PC-3 (cell line): ENCODE measurements at regions not wholly inside any gene's neighbourhood (a gene's known extent, or its start where the extent isn't known, plus 50 kb on each side); places are given as distances from the start of the nearest gene placed in this dataset.

Source experiments
- ATAC-seq: fragments of 200-7000 bp; cut with Tn5 transposase; 2 replicates; pipeline ENCODE4 v1.9.1; 2020; ENCODE audit warnings: mild to moderate bottlenecking, moderate library complexity
- BruUV-seq: library from RNA; stranded (reverse); fragments of 400-500 nt; replicated peaks from 2 replicates; lab custom pipeline; 2021; lab: Mats Ljungman, UMichigan
- CTCF ChIA-PET: fragments of 300-600 bp; sonication (Branson Sonifier 250); formaldehyde crosslinking; loops from one replicate; lab custom pipeline; 2022; ENCODE audit warnings: antibody characterized with exemption; lab: Charles Lee
- POLR2A ChIA-PET: fragments of 300-600 bp; sonication (Branson Sonifier 250); formaldehyde crosslinking; loops from one replicate; lab custom pipeline; 2022; ENCODE audit warnings: antibody characterized with exemption; ENCODE audit not compliant: unreplicated experiment; lab: Charles Lee
- DNase-seq: peaks from one replicate; pipeline ENCODE4 v3.0.0-alpha.2; 2015
- H2AFZ ChIP-seq: fragments of 300-600 bp; sonication (generic); 2 replicates; pipeline ENCODE4 v1.6.0; 2016; ENCODE audit warnings: antibody characterized with exemption, low read length
- H3F3A ChIP-seq: fragments of 300-600 bp; sonication (generic); one replicate; pipeline ENCODE4 v1.6.0; 2017; ENCODE audit warnings: antibody characterized with exemption, low read length, control low read depth, mild to moderate bottlenecking; ENCODE audit not compliant: unreplicated experiment
- H3K27ac ChIP-seq: fragments of 300-600 bp; sonication (generic); 2 replicates; pipeline ENCODE4 v1.5.1; 2016; ENCODE audit warnings: mild to moderate bottlenecking, low read length
- H3K27me3 ChIP-seq: fragments of 300-600 bp; sonication (generic); 2 replicates; pipeline ENCODE4 v1.6.1; 2016; ENCODE audit warnings: low read length, mixed read lengths
- H3K36me3 ChIP-seq: fragments of 300-600 bp; sonication (generic); 2 replicates; pipeline ENCODE4 v1.6.1; 2016; ENCODE audit warnings: low read depth, mixed run types, low read length, mixed read lengths
- H3K4me1 ChIP-seq: fragments of 300-600 bp; sonication (generic); 2 replicates; pipeline ENCODE4 v1.5.1; 2016; ENCODE audit warnings: low read length; ENCODE audit not compliant: insufficient read depth
- H3K4me2 ChIP-seq: fragments of 300-600 bp; sonication (generic); 2 replicates; pipeline ENCODE4 v1.6.0; 2016; ENCODE audit warnings: low read length
- H3K4me3 ChIP-seq: fragments of 300-600 bp; sonication (generic); 2 replicates; pipeline ENCODE4 v1.5.1; 2016; ENCODE audit warnings: mild to moderate bottlenecking, low read length, mixed read lengths
- H3K79me2 ChIP-seq: fragments of 300-600 bp; sonication (generic); 2 replicates; pipeline ENCODE4 v1.6.1; 2017; ENCODE audit warnings: low read length, mixed read lengths
- H3K9ac ChIP-seq: fragments of 300-600 bp; sonication (generic); 2 replicates; pipeline ENCODE4 v1.6.0; 2016; ENCODE audit warnings: mild to moderate bottlenecking, low read length
- H3K9me2 ChIP-seq: fragments of 300-600 bp; sonication (generic); replicated peaks from 2 replicates; pipeline ENCODE4 v1.6.1; 2016; ENCODE audit warnings: mixed run types, low read length, mixed read lengths
- H3K9me3 ChIP-seq: fragments of 300-600 bp; sonication (generic); 2 replicates; pipeline ENCODE4 v1.6.1; 2016; ENCODE audit warnings: low read length, mixed read lengths
- H4K20me1 ChIP-seq: fragments of 300-600 bp; sonication (generic); 2 replicates; pipeline ENCODE4 v1.6.1; 2016; ENCODE audit warnings: low read length, mixed read lengths
- CTCF ChIP-seq: fragments of 300-600 bp; sonication (generic); conservative IDR thresholded peaks from 2 replicates; pipeline ENCODE4 v1.5.1; 2017; ENCODE audit warnings: antibody characterized with exemption, low read depth, mild to moderate bottlenecking, low read length
- EZH2 ChIP-seq: fragments of 300-600 bp; sonication (generic); IDR thresholded peaks from one replicate; pipeline ENCODE4 v1.6.1; 2017; ENCODE audit warnings: antibody characterized with exemption, mild to moderate bottlenecking, low read length; ENCODE audit not compliant: unreplicated experiment
- EZH2phosphoT487 ChIP-seq: fragments of 300-600 bp; sonication (generic); IDR thresholded peaks from 2 replicates; pipeline ENCODE4 v1.6.1; 2018; ENCODE audit warnings: mild to moderate bottlenecking, antibody characterized with exemption, low read length, borderline replicate concordance
- intact Hi-C: fragments of 100-400 bp; cut with micrococcal nuclease; formaldehyde crosslinking; loops from 2 replicates; pipeline ENCODE4 v1.9.0; 2023

GRCh38 chr10:28975891-28976531 lies 298.7 kb downstream of the BAMBI start:
- Histone ChIP-seq H3K27ac (no peak overlapping the region), H3K4me3 (no peak overlapping the region), H3K9me2 (no peaks in the 10 kb centered on the region), H3K79me2 (no peaks in the 10 kb centered on the region), H3F3A (no peaks in the 10 kb centered on the region), H3K9ac (no peak overlapping the region), H3K4me2 (no peak overlapping the region), H2AFZ (no peak overlapping the region), H3K4me1 (no peaks in the 10 kb centered on the region), H3K27me3 (no peaks in the 10 kb centered on the region), H4K20me1 (no peaks in the 10 kb centered on the region), H3K36me3 (no peaks in the 10 kb centered on the region), H3K9me3 (no peaks in the 10 kb centered on the region)
- intact Hi-C loops = no loop called here
- no peak for DNase-seq
- no peak for TF ChIP-seq EZH2phosphoT487
- ChIA-PET POLR2A (no interaction called here), CTCF (no interaction called here)
- no peak for ATAC-seq
- no TSS peak for BruUV-seq

- ChIA-PET POLR2A (no interaction called here), CTCF (no interaction called here)
- no peaks in the 10 kb centered on the region for H3K27me3 ChIP-seq
- H3K4me2 ChIP-seq = no peak overlapping the region
- no peaks in the 10 kb centered on the region for H3K36me3 ChIP-seq
- no TSS peak for BruUV-seq
- ATAC-seq = no peak
- no peak overlapping the region for H2AFZ ChIP-seq
- no peaks in the 10 kb centered on the region for H3K4me1 ChIP-seq
- no peaks in the 10 kb centered on the region for H3F3A ChIP-seq
- H3K9me3 ChIP-seq = no peaks in the 10 kb centered on the region
- intact Hi-C loops = no loop called here
- no peak for DNase-seq
- H4K20me1 ChIP-seq = no peaks in the 10 kb centered on the region
- TF ChIP-seq CTCF (no peak), EZH2 (no peak), EZH2phosphoT487 (no peak)
- no peaks in the 10 kb centered on the region for H3K79me2 ChIP-seq
- H3K27ac ChIP-seq = no peak overlapping the region
- H3K9me2 ChIP-seq = no peaks in the 10 kb centered on the region
- no peak overlapping the region for H3K9ac ChIP-seq
- H3K4me3 ChIP-seq = no peak overlapping the region
Observed at GRCh38 chr10:28977518-28977917, 300.2 kb downstream of the BAMBI start.

GRCh38 chr10:28980264-28980663 lies 302.9 kb downstream of the BAMBI start:
- H3K9ac ChIP-seq = no peak overlapping the region

More at GRCh38 chr10:28980264-28980663, 302.9 kb downstream of the BAMBI start:
- no TSS peak for BruUV-seq
- no peak for TF ChIP-seq EZH2
- TF ChIP-seq CTCF = no peak
- TF ChIP-seq EZH2phosphoT487 = no peak
- Histone ChIP-seq H3K36me3 (no peaks in the 10 kb centered on the region), H3F3A (no peaks in the 10 kb centered on the region), H4K20me1 (no peaks in the 10 kb centered on the region), H3K4me2 (no peak overlapping the region), H3K9me2 (no peaks in the 10 kb centered on the region), H2AFZ (no peak overlapping the region), H3K79me2 (no peaks in the 10 kb centered on the region), H3K27me3 (no peaks in the 10 kb centered on the region), H3K4me1 (peaks cover 15% of the 10 kb centered on the region), H3K4me3 (no peak overlapping the region), H3K27ac (no peak overlapping the region), H3K9me3 (no peaks in the 10 kb centered on the region)
- ChIA-PET POLR2A (no interaction called here), CTCF (no interaction called here)
- no peak for DNase-seq
- ATAC-seq = no peak
- intact Hi-C loops = no loop called here
